HG02970 (cell line): ENCODE measurements at regions not wholly inside any gene's neighbourhood (a gene's known extent, or its start where the extent isn't known, plus 50 kb on each side); places are given as distances from the start of the nearest gene placed in this dataset.
"Not testable (repeated sequence)": the region's sequence is repeated elsewhere in the genome, so short reads cannot be mapped to it uniquely, and the experiment has no call there.

Experiments
- ATAC-seq: cut with Tn5 transposase; IDR thresholded peaks from one replicate; pipeline ENCODE4 v1.9.1; 2021; ENCODE audit warnings: mild to moderate bottlenecking, moderate library complexity, moderate number of reproducible peaks; ENCODE audit not compliant: unreplicated experiment, low FRiP score

DNA sequence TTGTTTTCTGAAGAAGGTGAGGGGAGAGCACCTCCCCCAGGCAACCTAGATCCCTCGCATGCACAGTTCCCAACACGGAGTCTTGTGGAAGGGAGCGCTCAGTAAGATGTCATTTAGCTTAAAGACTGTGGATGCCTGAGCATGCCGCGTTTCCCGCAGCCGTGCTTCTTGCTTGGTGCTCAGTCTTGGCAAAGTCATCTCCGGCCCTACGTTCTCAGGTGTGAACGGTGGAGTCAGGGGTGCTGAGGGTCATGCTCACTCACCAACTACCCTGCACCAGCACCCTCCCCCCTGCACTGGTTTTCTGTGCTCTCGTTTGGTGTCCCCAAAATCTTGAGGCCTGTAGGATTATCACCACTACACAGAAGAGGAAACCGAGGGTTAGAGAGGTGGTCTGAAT lies 202.1 kb downstream of the RHOU start:
- ATAC-seq: no peak

DNA sequence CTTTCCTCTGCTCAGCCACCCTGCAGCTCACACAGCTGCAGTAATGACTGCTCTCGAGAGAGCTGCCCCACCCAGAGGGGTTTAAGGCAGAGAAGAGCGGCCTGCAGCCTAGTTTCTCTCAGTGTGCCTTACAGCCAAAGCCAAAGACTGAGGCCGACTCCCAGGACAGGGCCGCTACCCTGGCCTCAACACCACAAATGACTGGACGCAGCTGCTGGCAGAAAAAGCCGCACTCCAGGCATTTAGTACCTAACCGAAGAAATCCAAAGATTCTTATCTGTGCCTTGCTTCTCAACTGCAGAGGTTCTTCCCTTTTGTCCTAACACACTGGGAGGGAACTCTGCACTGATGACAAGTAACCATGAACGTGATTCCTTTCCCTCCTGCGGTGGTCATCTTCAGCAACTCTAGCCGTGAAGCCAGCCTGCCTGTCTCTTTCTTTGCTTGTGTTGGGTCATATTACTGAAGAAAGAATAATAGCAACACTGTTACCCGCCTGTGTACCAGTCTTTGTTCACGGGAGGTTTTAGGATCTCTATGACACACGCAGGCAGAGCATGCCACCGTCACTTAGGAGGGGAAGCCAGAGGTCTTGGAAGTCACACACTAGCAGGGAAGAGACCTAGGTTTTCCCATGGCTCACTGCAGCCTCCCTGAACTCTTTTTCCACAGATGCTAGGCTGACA lies 202.7 kb downstream of the RHOU start:
- no peak for ATAC-seq

DNA sequence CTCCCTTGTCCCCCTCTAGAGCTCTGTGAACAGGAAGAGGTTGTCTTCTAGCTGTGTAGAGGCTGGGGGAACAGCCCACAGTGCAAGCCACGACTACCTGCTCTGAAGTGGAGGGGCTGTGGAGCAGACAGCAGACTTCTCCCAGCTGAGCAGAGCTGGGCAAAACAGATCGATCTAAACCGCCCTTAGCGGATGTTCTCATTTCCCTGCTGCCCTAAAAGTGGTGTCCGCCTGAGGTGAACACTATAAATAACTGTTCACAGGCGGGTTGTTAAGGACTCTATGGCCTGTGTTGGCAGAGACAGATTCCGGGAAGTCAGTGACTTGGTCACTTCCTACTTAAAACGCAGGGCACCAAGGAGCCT lies 203.2 kb downstream of the RHOU start:
- no peak for ATAC-seq

DNA sequence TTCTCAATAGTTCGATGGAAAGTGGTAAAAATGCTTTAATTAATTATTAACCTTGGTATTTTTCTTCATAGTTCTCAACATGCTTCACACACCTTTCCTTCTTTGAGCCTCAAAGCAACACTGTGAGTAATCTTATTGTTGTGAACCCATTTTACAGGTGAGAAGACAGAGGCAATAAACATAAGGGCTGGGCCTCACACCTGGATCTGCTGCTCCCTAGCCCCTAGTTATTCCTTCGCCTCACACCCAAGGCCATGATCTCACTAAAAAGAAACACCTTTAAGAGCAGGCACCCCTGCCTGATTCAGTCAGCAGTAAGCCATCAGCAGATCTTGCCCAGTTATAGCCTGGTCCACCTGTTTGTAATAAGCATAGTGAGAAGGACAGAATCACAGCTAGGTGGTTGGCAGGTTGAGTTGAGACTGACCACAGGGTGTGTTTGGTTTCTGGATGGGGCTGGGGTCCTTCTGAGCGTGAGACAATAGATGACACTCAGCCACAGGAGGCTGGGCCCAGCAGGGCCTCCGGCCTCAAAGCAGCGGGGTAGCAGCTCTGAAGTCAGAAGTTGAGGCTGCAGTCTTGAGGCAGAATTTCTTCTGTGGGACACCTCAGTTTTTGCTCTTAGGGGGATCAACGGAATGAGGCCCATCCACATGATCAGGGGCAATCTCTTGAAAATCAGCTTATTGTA lies 203.9 kb downstream of the RHOU start:
- no peak for ATAC-seq

DNA sequence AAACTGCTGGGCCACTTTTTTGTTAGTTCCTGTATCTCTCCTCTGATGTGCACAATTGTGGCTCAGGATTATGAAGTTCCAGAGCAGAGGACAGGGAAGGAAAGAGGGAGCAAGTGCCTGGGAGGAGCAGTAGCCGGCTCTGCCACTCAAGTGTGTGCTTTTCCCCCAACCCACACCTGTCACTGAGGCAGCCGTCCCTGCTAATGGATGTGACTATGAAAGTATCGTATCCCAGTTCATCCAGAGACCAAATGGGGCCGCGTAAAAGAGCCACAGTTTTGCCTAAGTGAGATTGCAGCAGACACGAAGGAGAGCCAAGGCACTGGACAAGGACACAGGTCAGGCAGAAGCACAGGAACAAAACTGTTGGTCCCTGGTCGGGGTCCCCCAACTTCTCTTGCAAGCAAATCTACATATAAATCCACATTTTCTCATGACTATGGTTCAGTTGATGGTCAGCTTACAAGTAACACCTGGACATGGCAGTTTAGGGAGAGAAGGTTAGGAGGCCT lies 204.7 kb downstream of the RHOU start:
- no peak for ATAC-seq

DNA sequence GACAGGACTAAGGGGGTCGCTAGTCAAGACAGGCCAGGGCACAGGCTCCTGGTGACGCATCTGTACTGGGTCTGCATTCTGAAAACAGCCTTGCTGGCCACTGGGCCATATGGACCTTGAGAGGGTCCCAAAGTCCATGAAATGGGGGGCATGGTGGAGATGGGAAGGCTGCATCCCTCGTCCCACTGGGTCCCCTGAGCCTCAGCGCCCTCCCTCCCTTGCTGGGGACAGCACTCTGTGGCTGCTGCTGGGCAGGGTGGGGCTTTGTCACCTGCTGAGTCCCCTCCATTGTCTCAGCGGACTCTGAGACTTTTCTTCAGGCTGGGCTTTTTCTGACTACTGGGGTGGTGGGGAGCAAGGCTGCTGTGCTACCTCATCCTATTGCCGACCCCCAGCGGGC lies 205.2 kb downstream of the RHOU start:
- ATAC-seq: no peak

- no peak for ATAC-seq
Measured at GRCh38 chr1:228940926-228941325, 205.6 kb downstream of the RHOU start.

DNA sequence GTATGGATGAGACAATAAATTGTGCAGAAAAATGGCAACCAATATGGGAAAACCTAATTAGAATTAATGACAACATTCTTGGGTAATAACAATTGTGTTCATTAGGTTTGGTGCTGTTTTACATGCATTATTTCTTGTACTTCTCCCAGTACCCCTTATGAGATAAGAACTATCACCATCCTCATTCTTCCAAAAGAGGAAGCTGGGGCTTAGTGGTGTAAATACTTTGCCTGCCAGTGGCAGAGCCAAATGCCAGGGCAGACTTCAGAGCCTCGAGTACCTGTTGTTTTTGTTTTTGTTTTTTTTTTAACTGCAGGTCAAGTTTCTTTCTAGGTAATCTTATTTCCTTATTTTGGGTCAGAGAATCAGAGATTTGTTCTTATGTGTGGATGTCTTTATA lies 206.4 kb downstream of the RHOU start:
- ATAC-seq: no peak

- ATAC-seq: no peak
Measured at GRCh38 chr1:228943436-228943835, 208.2 kb downstream of the RHOU start.

DNA sequence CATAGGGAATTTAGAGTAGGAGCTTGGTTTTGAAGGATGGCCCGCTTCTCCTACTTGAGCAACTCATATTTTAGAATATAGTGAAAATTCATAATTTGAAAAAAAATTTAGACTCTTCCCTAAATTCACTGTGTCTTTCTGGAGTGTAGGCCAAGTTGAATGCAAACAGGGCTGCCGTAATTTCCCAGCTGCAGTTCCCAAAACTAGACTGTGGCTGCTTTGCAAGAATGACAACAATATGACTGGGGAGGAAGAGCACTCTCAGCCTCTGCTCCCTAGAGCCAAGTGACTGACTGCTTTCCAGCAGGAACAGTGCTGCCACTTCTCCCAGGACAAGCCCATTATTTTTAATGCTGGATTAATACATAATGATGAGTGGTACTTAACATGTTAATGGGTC lies 209.0 kb downstream of the RHOU start:
- no peak for ATAC-seq

DNA sequence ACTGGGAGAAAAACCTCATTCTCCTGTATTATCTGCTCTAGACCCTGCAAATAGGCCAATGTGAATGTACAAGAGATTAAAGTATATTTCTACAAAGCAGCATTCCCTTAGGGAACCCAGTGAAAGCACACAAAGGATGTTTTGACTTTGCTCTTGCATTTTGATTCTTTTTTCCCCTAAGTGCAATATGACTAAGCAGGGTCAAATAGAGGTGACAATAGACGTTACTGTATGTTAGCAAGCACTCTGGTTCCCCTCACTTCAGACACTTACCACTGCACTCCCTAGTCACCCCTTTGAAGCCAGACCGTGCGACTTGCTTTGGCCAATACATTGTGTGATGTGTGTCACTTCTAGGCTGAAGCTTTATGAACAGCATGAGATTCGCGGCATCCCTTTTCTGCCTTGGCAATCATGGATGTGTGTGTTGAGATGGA lies 209.7 kb downstream of the RHOU start:
- ATAC-seq: no peak

DNA sequence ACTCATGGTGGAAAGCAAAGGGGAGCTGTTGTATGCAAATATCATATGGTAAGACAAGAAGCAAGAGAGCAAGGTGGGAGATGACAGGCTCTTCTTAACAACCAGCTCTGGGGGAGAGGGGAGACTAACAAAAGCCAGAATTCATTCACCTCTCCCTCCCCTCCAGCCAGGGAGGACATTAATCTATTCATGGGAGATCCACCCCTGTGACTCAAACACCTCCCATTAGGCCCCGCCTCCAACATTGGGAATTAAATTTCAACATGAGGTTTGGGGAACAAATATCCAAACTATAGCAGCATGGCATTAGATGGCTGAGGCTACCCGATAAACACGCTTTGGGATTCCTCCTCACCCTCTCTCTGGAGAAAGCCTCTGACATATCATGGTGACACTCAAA lies 210.6 kb downstream of the RHOU start:
- ATAC-seq: no peak

GRCh38 chr1:228949617-228950016 lies 214.3 kb downstream of the RHOU start:
- ATAC-seq: not testable (repeated sequence)

GRCh38 chr1:228953207-228953606 lies 217.9 kb downstream of the RHOU start:
- no peak for ATAC-seq

- not testable (repeated sequence) for ATAC-seq
Measured at GRCh38 chr1:228953808-228954207, 218.5 kb downstream of the RHOU start.

- ATAC-seq: no peak
Measured at GRCh38 chr1:228955691-228956090, 220.4 kb downstream of the RHOU start.

GRCh38 chr1:228956864-228957263 lies 221.6 kb downstream of the RHOU start:
- no peak for ATAC-seq

DNA sequence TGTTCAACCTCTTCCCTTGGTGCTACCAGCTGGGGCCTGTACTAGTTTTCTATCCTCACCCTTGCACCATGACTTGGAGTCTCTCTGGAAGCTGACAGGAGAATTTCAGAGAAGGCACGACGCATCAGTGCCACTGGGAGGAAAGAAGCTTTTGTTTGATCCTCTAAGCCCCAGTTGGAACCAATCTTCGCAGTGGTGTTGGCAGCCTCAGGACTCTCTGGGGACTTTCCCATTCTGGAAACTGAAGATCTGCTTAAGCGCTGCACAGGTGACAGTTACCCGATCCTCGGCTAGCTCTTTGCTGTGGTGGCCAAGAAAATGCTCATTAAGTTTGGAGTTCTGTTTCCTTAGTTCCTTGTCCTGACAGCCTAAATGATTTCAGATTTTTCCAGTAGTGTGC lies 222.3 kb downstream of the RHOU start:
- ATAC-seq: no peak

GRCh38 chr1:228958121-228958520 lies 222.8 kb downstream of the RHOU start:
- no peak for ATAC-seq

GRCh38 chr1:228958741-228959140 lies 223.5 kb downstream of the RHOU start:
- no peak for ATAC-seq

DNA sequence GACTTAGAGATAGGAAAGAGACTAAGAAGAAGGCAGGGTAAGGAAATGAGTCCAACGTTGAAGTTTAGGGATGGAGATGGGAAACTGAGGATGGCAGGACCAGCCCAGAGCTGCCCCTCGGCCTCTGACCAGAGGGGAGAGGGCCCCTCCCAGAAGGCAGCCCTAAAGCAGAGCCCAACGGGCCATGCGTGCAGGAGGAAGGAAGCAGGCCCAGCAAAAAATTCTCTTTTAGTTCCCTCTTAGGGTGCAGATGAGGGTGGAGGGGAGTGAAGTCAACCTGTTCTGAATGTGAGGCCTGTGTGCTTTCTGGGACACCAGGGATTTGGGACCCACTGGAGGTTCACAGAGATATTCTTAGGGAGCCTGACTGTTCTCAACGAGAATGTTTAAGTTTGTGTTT lies 225.4 kb downstream of the RHOU start:
- no peak for ATAC-seq

GRCh38 chr1:228961511-228961910 lies 226.2 kb downstream of the RHOU start:
- no peak for ATAC-seq
